NCI-H1092 (cell line): ENCODE measurements at regions not wholly inside any gene's neighbourhood (a gene's known extent, or its start where the extent isn't known, plus 50 kb on each side); places are given as distances from the start of the nearest gene placed in this dataset.
"Not testable (repeated sequence)": the region's sequence is repeated elsewhere in the genome, so short reads cannot be mapped to it uniquely, and the experiment has no call there.

Experiments
- DNase-seq: peaks from one replicate; lab custom pipeline; 2025; lab: John Stamatoyannopoulos, UW

GRCh38 chr1:233477359-233477758 lies 136.5 kb upstream of the KCNK1 start:
- DNase-seq = no peak

GRCh38 chr1:233478611-233479010 lies 135.3 kb upstream of the KCNK1 start:
- no peak for DNase-seq

GRCh38 chr1:233479110-233479890 lies 134.6 kb upstream of the KCNK1 start:
- no peak for DNase-seq

GRCh38 chr1:233480198-233480597 lies 133.7 kb upstream of the KCNK1 start:
- no peak for DNase-seq

- no peak for DNase-seq
Observed at GRCh38 chr1:233482388-233482787, 131.5 kb upstream of the KCNK1 start.

GRCh38 chr1:233485385-233485784 lies 128.5 kb upstream of the KCNK1 start:
- no peak for DNase-seq

GRCh38 chr1:233485809-233486398 lies 128.0 kb upstream of the KCNK1 start:
- DNase-seq = no peak

GRCh38 chr1:233487408-233487807 lies 126.5 kb upstream of the KCNK1 start:
- DNase-seq = no peak

GRCh38 chr1:233489411-233489810 lies 124.5 kb upstream of the KCNK1 start:
- DNase-seq = no peak

GRCh38 chr1:233490488-233490887 lies 123.4 kb upstream of the KCNK1 start:
- peak; percentile 55 for DNase-seq

- no peak for DNase-seq
Observed at GRCh38 chr1:233491953-233492620, 121.8 kb upstream of the KCNK1 start.

- no peak for DNase-seq
Observed at GRCh38 chr1:233496993-233497392, 116.9 kb upstream of the KCNK1 start.

GRCh38 chr1:233497679-233498078 lies 116.2 kb upstream of the KCNK1 start:
- no peak for DNase-seq

- no peak for DNase-seq
Observed at GRCh38 chr1:233500106-233500505, 113.8 kb upstream of the KCNK1 start.

GRCh38 chr1:233503366-233503954 lies 110.4 kb upstream of the KCNK1 start:
- DNase-seq = no peak

- DNase-seq = no peak
Observed at GRCh38 chr1:233505130-233505529, 108.8 kb upstream of the KCNK1 start.

GRCh38 chr1:233505889-233506288 lies 108.0 kb upstream of the KCNK1 start:
- DNase-seq = not testable (repeated sequence)

- no peak for DNase-seq
Observed at GRCh38 chr1:233509526-233509925, 104.4 kb upstream of the KCNK1 start.

GRCh38 chr1:233512538-233512937 lies 101.4 kb upstream of the KCNK1 start:
- DNase-seq = no peak

GRCh38 chr1:233513431-233513830 lies 100.5 kb upstream of the KCNK1 start:
- DNase-seq = no peak

- no peak for DNase-seq
Observed at GRCh38 chr1:233514946-233515391, 98.9 kb upstream of the KCNK1 start.

GRCh38 chr1:233516732-233517131 lies 97.2 kb upstream of the KCNK1 start:
- DNase-seq = no peak

GRCh38 chr1:233518344-233518743 lies 95.6 kb upstream of the KCNK1 start:
- DNase-seq = peak; percentile 44
